H1 (cell line): ENCODE measurements at regions not wholly inside any gene's neighbourhood (a gene's known extent, or its start where the extent isn't known, plus 50 kb on each side); places are given as distances from the start of the nearest gene placed in this dataset.

ENCODE experiments used
- HDAC6 ChIP-seq: IDR thresholded peaks from one replicate; pipeline ENCODE4 v1.7.1; 2012; ENCODE audit warnings: low read depth, mild to moderate bottlenecking, inconsistent platforms, low read length, moderate library complexity
- JUN ChIP-seq: IDR thresholded peaks from 2 replicates; pipeline ENCODE4 v1.6.1; 2011; ENCODE audit warnings: low read depth, mild to moderate bottlenecking, improper control_type of control experiment, low read length
- POLR2A ChIP-seq, 2 experiments: IDR thresholded peaks; 1 replicate in 1 of 2; 2 replicates in 1 of 2; pipeline ENCODE4 v1.6.1; 2011; ENCODE audit warnings: low read depth in 2 of 2, low read length in 2 of 2, mild to moderate bottlenecking in 2 of 2; ENCODE audit errors: control extremely low read depth in 1 of 2
- SP2 ChIP-seq: IDR thresholded peaks from 2 replicates; pipeline ENCODE4 v1.6.1; 2012; ENCODE audit warnings: mild to moderate bottlenecking, low read length, inconsistent platforms
- SRF ChIP-seq: IDR thresholded peaks from 2 replicates; pipeline ENCODE4 v1.6.1; 2011; ENCODE audit warnings: mild to moderate bottlenecking, low read depth, low read length, moderate library complexity

- no peak for TF ChIP-seq SRF
- no peak for TF ChIP-seq JUN
- no peak for TF ChIP-seq SP2
- TF ChIP-seq HDAC6, result no peak
- no peak for TF ChIP-seq POLR2A (IDR thresholded peaks at IDR 0.05; ENCODE audit: control extremely low read depth in 1 of 2, low read depth in 2 of 2, low read length in 2 of 2)
Observed at GRCh38 chr1:87922885-87923284, 594.2 kb downstream of the LMO4 start (continued).
